GM21423 (cell line): ENCODE measurements at regions not wholly inside any gene's neighbourhood (a gene's known extent, or its start where the extent isn't known, plus 50 kb on each side); places are given as distances from the start of the nearest gene placed in this dataset.
A peak's percentile ranks its signal among the peaks of the same experiment; 100 is the strongest.
"Not testable (repeated sequence)": the region's sequence is repeated elsewhere in the genome, so short reads cannot be mapped to it uniquely, and the experiment has no call there.

ENCODE experiments used
- ATAC-seq: cut with Tn5 transposase; IDR thresholded peaks from one replicate; pipeline ENCODE4 v1.9.1; 2021; ENCODE audit warnings: mild to moderate bottlenecking, moderate library complexity; ENCODE audit not compliant: unreplicated experiment

DNA sequence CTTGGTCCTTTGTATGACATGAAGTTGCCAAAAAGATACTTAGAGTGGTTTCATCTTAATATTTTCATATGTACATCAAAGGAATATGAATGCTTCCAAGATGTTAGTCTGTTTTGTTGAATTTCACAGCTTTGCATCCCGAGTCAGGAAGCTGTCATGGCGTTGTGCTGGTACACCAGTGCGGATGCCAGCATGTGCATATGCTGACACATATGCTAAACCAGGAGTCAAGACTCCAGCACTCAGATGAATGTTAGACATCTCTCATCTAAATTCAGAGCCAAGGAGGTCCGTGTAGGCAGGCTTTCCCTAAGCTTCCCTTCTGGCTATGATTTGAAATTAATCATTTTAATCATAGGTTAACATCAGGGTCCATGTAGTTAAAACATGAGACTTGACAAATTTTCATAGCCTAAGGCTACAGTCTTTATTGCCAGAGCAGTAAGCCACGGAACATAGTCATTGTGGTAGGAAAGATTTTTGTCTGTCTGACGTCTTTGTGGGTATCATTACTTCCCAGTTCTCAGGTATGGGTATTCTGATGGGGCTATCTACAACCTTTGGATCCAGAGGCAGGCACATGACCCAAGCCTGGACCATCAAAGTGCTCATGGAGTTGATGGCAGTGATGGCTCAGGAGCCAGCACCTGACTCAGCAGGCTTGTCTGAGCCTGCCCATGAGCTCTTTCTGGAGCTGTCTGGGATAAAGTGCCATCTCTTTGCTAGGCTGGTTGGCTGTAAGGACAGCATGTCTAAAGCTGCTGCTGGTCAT lies 246.1 kb downstream of the KCNRG start:
- no peak for ATAC-seq

GRCh38 chr13:50267066-50267465 lies 251.8 kb downstream of the KCNRG start:
- no peak for ATAC-seq

DNA sequence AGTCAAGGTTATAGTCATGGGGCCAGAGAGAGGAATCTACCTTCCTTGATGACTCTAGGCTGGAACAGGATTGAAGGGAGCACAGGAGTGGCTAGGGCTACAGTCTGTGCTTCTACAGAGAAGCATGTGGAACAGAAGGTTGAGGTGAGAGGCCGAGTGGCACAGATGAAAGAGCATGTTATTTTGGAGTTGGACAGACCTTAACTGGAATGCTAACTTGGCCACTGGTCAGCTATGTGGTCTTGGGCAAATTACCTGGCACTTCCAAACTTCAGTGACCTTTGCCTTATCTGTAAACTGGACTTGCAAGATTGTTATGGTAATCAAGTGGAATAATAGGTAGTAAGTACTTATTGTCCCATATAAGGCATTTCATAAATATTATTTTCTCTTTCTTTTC lies 252.7 kb downstream of the KCNRG start:
- no peak for ATAC-seq

- ATAC-seq: no peak
These were observed 253.3 kb downstream of the KCNRG start for GRCh38 chr13:50268500-50268899.

DNA sequence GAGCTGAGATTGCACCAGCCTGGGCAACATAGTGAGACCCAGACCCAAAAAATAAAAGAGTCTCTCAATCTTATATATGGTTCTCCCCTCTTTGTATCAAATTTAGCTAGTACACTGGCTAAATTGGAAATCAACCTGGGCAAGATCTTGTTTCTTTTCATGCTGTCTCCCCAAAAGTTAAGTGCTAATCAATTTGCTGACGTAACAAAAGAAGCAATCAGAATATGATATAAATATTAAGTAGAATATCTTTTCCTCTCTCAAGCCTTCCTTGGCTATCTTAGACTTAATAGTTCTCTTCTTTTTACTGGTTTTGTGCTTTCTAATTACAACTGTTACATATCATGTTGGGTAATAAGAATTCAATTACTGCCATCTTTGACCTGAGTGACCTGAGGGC lies 258.9 kb downstream of the KCNRG start:
- ATAC-seq: no peak

GRCh38 chr13:50275392-50276063 lies 260.3 kb downstream of the KCNRG start:
- ATAC-seq: no peak

GRCh38 chr13:50276550-50276949 lies 261.3 kb downstream of the KCNRG start:
- no peak for ATAC-seq

- no peak for ATAC-seq
These were observed 261.9 kb downstream of the KCNRG start for GRCh38 chr13:50277127-50277526.

DNA sequence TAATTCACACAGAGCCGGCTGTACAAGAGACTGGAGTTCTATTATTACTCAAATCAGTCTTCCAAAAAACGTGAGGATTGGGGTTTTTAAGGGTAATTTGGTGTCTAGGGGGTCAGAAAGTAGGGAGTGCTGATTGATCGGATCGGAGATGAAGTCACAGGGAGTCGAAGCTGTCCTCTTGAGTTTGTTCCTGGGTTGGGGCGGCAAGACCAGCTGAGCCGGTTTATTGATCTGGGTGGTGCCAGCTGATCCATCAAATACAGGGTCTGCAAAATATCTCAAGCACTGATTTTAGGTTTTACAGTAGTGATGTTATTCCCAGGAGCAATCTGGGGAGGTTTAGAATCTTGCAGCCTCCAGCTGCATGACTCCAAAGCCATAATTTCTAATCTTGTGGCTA lies 262.7 kb downstream of the KCNRG start:
- ATAC-seq: no peak

- ATAC-seq: no peak
These were observed 265.2 kb downstream of the KCNRG start for GRCh38 chr13:50280441-50280937.

- ATAC-seq: no peak
These were observed 266.8 kb downstream of the KCNRG start for GRCh38 chr13:50282016-50282415.

- no peak for ATAC-seq
These were observed 267.8 kb downstream of the KCNRG start for GRCh38 chr13:50283017-50283416.

- peak; percentile 70 for ATAC-seq
These were observed 269.3 kb downstream of the KCNRG start for GRCh38 chr13:50284540-50284939.

DNA sequence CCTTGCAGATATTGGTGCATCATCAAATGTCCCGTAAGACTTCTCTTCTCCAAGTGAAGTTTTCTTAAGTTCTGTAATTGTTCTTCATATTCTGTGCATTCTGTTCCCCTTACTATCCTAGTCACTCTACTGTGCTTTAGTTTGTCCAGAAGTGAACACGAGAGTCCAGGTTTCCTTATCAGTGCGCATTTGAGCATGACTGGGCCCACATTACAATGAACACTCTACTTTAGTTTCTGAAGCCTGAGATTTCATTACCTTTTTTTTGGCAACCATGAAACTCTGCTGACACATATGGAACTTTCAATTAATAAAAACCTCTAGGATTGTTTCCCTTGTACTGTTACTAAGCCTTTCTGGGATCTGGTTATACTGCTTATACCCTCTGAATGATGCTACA lies 270.0 kb downstream of the KCNRG start:
- ATAC-seq: no peak

DNA sequence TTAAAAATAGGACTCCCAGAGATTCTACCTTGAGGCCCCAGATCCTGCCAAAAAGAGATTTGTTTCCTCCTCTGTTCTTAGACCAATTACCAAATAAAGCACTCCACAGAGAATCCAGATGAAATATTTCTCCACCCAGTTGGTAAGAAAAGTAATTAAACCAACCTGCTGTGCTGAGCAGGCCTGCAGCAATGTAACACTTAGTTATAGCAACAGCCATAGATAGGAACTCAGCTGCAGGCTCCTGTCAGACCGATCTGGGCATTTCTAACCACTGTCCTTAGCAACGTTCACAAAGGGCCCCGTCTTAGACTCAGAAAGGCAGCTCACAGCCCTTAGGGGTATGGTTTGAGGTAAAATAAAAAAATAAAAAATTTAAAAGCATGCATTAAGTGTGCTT lies 271.1 kb downstream of the KCNRG start:
- ATAC-seq: no peak

DNA sequence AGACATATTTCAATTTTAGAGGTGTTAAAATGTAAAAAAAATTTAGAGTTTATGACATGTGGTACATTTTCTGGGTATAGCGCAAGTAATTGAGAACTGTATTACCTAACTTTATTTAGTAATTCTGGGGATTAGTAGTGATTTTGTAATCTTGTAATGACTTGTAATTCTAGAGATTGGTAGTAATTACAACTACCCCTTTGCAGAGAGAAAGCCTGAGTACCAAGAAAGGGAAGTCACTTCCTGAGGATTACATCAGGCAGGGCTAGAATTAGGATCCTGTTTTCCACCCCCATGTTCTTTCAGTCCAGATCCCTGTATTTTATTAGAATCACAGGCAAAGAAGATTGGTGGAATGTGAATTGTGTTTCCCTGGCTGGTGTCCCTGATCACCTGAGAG lies 274.9 kb downstream of the KCNRG start:
- ATAC-seq: no peak

GRCh38 chr13:50291611-50292010 lies 276.4 kb downstream of the KCNRG start:
- ATAC-seq: no peak

DNA sequence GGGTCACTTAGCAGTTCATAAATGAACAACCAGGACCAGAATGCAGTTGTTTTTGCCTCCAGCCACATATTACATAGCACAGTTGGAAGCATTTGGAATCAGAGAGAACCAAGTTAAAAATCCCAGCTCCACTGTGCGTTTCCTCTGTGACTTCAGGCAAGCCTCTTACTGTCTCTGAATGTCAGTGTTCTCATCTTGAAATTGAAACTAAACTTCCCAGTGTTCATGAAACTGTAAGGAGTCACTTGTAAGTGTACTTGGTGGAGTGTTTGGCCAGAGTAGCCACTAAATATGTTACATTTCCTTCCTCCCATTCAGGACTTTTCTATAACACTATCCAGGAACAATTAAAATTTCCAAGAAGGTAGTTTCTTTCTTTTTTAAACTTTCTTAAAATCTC lies 276.8 kb downstream of the KCNRG start:
- ATAC-seq: no peak

- ATAC-seq: not testable (repeated sequence)
These were observed 279.2 kb downstream of the KCNRG start for GRCh38 chr13:50294425-50294824.

GRCh38 chr13:50299546-50300249 lies 284.5 kb downstream of the KCNRG start:
- ATAC-seq: no peak

GRCh38 chr13:50303963-50304721 lies 288.9 kb downstream of the KCNRG start:
- no peak for ATAC-seq
